GM12878 (cell line): ENCODE measurements at regions not wholly inside any gene's neighbourhood (a gene's known extent, or its start where the extent isn't known, plus 50 kb on each side); places are given as distances from the start of the nearest gene placed in this dataset.

Experiments
- ATAC-seq: fragments of 200-7000 bp; cut with Tn5 transposase; 3 replicates; pipeline ENCODE4 v1.9.1; 2020; ENCODE audit warnings: mild to moderate bottlenecking, moderate library complexity
- BruUV-seq: library from RNA; stranded (reverse); fragments of 400-500 nt; replicated peaks from 2 replicates; lab custom pipeline; 2021; lab: Mats Ljungman, UMichigan
- CTCF ChIA-PET: fragments of 300-600 bp; sonication (Branson Sonifier 250); formaldehyde crosslinking; extraction: SDS; loops from one replicate; lab custom pipeline; 2021; ENCODE audit warnings: inconsistent platforms; lab: Yijun Ruan, JAX
- POLR2A ChIA-PET: fragments of 350-600 bp; formaldehyde crosslinking; extraction: SDS; loops from one replicate; lab custom pipeline; 2021; ENCODE audit warnings: inconsistent platforms; lab: Charles Lee
- RAD21 ChIA-PET: fragments of 300-600 bp; sonication (Branson Sonifier 250); formaldehyde crosslinking; loops from one replicate; lab custom pipeline; 2023; ENCODE audit warnings: antibody characterized with exemption; ENCODE audit not compliant: unreplicated experiment; lab: Charles Lee
- SMC1A ChIA-PET: fragments of 300-600 bp; sonication (Branson Sonifier 250); formaldehyde crosslinking; loops from one replicate; lab custom pipeline; 2023; ENCODE audit not compliant: unreplicated experiment, uncharacterized antibody; lab: Charles Lee
- DNase-seq: peaks from one replicate; pipeline ENCODE4 v3.0.0-alpha.2; 2011; ENCODE audit warnings: low read depth, low spot score
- FAIRE-seq: peaks from 3 replicates; lab custom pipeline; 2011; peaks lifted over from hg19 to GRCh38; lab: Jason Lieb, UNC
- H2AFZ ChIP-seq: 2 replicates; pipeline ENCODE4 v1.6.0; 2011; ENCODE audit warnings: low read depth, low read length, control low read depth; ENCODE audit not compliant: control insufficient read depth
- H3K27ac ChIP-seq: 2 replicates; pipeline ENCODE4 v1.5.1; 2011; ENCODE audit warnings: control low read depth; ENCODE audit not compliant: control insufficient read depth, insufficient read depth
- H3K27me3 ChIP-seq, 2 experiments: replicated peaks in 1 of 2; 2 replicates each; pipeline versions ENCODE4 v1.6.0 to v1.6.1; 2011; ENCODE audit warnings: low read length in 1 of 2; ENCODE audit not compliant: control insufficient read depth in 2 of 2, insufficient read depth in 2 of 2
- H3K36me3 ChIP-seq, 2 experiments: 2 replicates each; pipeline ENCODE4 v1.5.1; 2011; ENCODE audit warnings: low read length in 1 of 2; ENCODE audit not compliant: control insufficient read depth in 2 of 2, insufficient read depth in 2 of 2
- H3K4me1 ChIP-seq: 2 replicates; pipeline ENCODE4 v1.6.1; 2011; ENCODE audit warnings: mild to moderate bottlenecking, low read length, moderate library complexity, mixed read lengths; ENCODE audit not compliant: control insufficient read depth, insufficient read depth
- H3K4me2 ChIP-seq: 2 replicates; pipeline ENCODE4 v1.6.0; 2011; ENCODE audit warnings: control low read depth; ENCODE audit not compliant: control insufficient read depth, insufficient read depth
- H3K4me3 ChIP-seq: fragments of 200-600 bp; sonication (generic); 2 replicates; pipeline ENCODE4 v1.5.1; 2016
- H3K79me2 ChIP-seq: 2 replicates; pipeline ENCODE4 v1.6.0; 2011; ENCODE audit warnings: low read length; ENCODE audit not compliant: control insufficient read depth, insufficient read depth
- H3K9ac ChIP-seq: 2 replicates; pipeline ENCODE4 v1.8.0; 2011; ENCODE audit warnings: low read length, control low read depth, mixed read lengths; ENCODE audit not compliant: control insufficient read depth, insufficient read depth
- H3K9me3 ChIP-seq: replicated peaks from 3 replicates; pipeline ENCODE4 v1.5.1; 2011; ENCODE audit warnings: mild to moderate bottlenecking, low read length; ENCODE audit not compliant: control insufficient read depth, insufficient read depth
- H4K20me1 ChIP-seq: 2 replicates; pipeline ENCODE4 v1.6.0; 2011; ENCODE audit not compliant: control insufficient read depth, insufficient read depth
- CEBPB ChIP-seq, 2 experiments: fragments of 150-350 bp in 1 of 2; IDR thresholded peaks; 2 replicates each; pipeline ENCODE4 v1.6.1; 2012 to 2014; ENCODE audit warnings: low read depth in 2 of 2, low read length in 2 of 2, borderline replicate concordance in 1 of 2, inconsistent platforms in 1 of 2
- HDAC6 ChIP-seq: fragments of 200-600 bp; sonication (generic); IDR thresholded peaks from one replicate; pipeline ENCODE4 v1.8.0; 2017; ENCODE audit warnings: antibody characterized with exemption; ENCODE audit not compliant: unreplicated experiment
- IKZF1 ChIP-seq: fragments of 450-650 bp; conservative IDR thresholded peaks from 2 replicates; pipeline ENCODE4 v1.6.1; 2017; ENCODE audit warnings: antibody characterized with exemption, mild to moderate bottlenecking
- KLF5 ChIP-seq: fragments of 450-650 bp; IDR thresholded peaks from 2 replicates; pipeline ENCODE4 v1.6.1; 2014; ENCODE audit warnings: mild to moderate bottlenecking; ENCODE audit not compliant: partially characterized antibody
- MAX ChIP-seq: IDR thresholded peaks from 2 replicates; pipeline ENCODE4 v1.6.1; 2012; ENCODE audit warnings: low read depth, low read length, improper control_type of control experiment
- MEF2B ChIP-seq: fragments of 450-650 bp; IDR thresholded peaks from 2 replicates; pipeline ENCODE4 v1.6.1; 2018; ENCODE audit warnings: mild to moderate bottlenecking, moderate library complexity; ENCODE audit not compliant: partially characterized antibody, poor library complexity, severe bottlenecking
- NFIC ChIP-seq: IDR thresholded peaks from 2 replicates; pipeline ENCODE4 v1.6.1; 2012; ENCODE audit warnings: low read depth, mild to moderate bottlenecking, inconsistent platforms, low read length, moderate library complexity
- NFYB ChIP-seq: IDR thresholded peaks from 2 replicates; pipeline ENCODE4 v1.6.1; 2011; ENCODE audit warnings: low read depth, mild to moderate bottlenecking, low read length, improper control_type of control experiment, moderate library complexity; ENCODE audit not compliant: insufficient read depth
- NR2C1 ChIP-seq: fragments of 450-650 bp; IDR thresholded peaks from 2 replicates; pipeline ENCODE4 v1.6.1; 2017; ENCODE audit warnings: antibody characterized with exemption, mild to moderate bottlenecking, moderate library complexity
- POLR2AphosphoS2 ChIP-seq: IDR thresholded peaks from 2 replicates; pipeline ENCODE4 v1.6.1; 2011; ENCODE audit warnings: low read depth, mild to moderate bottlenecking, low read length, improper control_type of control experiment, moderate library complexity
- POU2F2 ChIP-seq: IDR thresholded peaks from 3 replicates; pipeline ENCODE4 v1.6.1; 2011; ENCODE audit warnings: low read depth, mild to moderate bottlenecking, low read length, borderline replicate concordance
- RAD21 ChIP-seq: IDR thresholded peaks from 2 replicates; pipeline ENCODE4 v1.6.1; 2011; ENCODE audit warnings: mild to moderate bottlenecking, low read depth, low read length, moderate library complexity; ENCODE audit not compliant: insufficient read depth
- RCOR1 ChIP-seq: conservative IDR thresholded peaks from 2 replicates; pipeline ENCODE4 v1.6.1; 2012; ENCODE audit warnings: low read depth, low read length, improper control_type of control experiment
- RUNX3 ChIP-seq: IDR thresholded peaks from 2 replicates; pipeline ENCODE4 v1.6.1; 2012; ENCODE audit warnings: low read length, inconsistent platforms
- SIN3A ChIP-seq: IDR thresholded peaks from 2 replicates; pipeline ENCODE4 v1.6.1; 2012; ENCODE audit warnings: low read depth, low read length, improper control_type of control experiment
- SIX5 ChIP-seq: IDR thresholded peaks from 2 replicates; pipeline ENCODE4 v1.6.1; 2011; ENCODE audit warnings: mild to moderate bottlenecking, low read depth, low read length, moderate library complexity; ENCODE audit not compliant: severe bottlenecking
- SREBF2 ChIP-seq: IDR thresholded peaks from 2 replicates; pipeline ENCODE4 v1.6.1; 2012; ENCODE audit warnings: mild to moderate bottlenecking, low read length
- ZNF217 ChIP-seq: fragments of 450-650 bp; IDR thresholded peaks from 2 replicates; pipeline ENCODE4 v1.6.1; 2017; ENCODE audit warnings: antibody characterized with exemption, mild to moderate bottlenecking
- WGBS: methylation state at CpG from one replicate; pipeline ENCODE4 v1.1.6; 2016; ENCODE audit warnings: low lambda C conversion rate; ENCODE audit not compliant: insufficient replicate concordance, insufficient coverage; ENCODE audit errors: missing lambda C conversion rate; 5-methylcytosine and 5-hydroxymethylcytosine counted together
- in situ Hi-C: fragments of 300-500 bp; cut with MboI; formaldehyde crosslinking; loops from 9 replicates; pipeline ENCODE4 v1.14.3; 2018; ENCODE audit warnings: mixed read lengths
- intact Hi-C: fragments of 100-400 bp; cut with micrococcal nuclease; formaldehyde crosslinking; loops from one replicate; pipeline ENCODE4 v1.14.2; 2022; ENCODE audit not compliant: unreplicated experiment
- TF ChIP-seq, protein P1 (sequence below): fragments of 450-650 bp; IDR thresholded peaks from 2 replicates; pipeline ENCODE4 v1.6.1; 2016; ENCODE audit warnings: mild to moderate bottlenecking, moderate library complexity, borderline replicate concordance
- TF ChIP-seq, protein P2 (sequence below): IDR thresholded peaks from 2 replicates; pipeline ENCODE4 v1.6.1; 2011; ENCODE audit warnings: borderline replicate concordance, low read depth, mild to moderate bottlenecking, moderate library complexity, low read length; ENCODE audit not compliant: insufficient read depth, poor library complexity, severe bottlenecking

DNA sequence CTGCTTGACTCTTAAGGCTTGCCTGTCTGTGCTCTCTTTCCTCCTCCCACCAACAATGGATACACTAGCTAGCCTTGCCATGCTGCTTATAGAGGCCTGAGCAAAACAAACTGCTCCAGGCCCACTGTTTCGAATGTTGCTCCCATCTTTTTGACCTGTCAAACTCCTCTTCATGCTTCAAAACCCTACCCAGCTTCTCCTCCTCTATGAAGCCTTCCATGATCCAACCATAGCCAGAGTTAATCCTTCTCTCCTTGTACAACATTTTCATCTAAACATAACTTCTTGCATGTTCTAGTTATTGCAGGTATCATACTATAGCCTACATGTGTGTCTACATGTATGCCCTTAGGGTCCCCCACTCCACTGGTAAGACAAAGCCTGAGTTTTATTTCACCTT, 426.7 kb upstream of the MGMT start (continued):
- no peak for TF ChIP-seq HDAC6
- no peak for TF ChIP-seq POU2F2
- TF ChIP-seq MAX: no peak
- TF ChIP-seq, all 136 proteins: peak for 0

- POLR2A ChIA-PET: no interaction called here
- H3K79me2 ChIP-seq: no peaks in the 10 kb centered on the region
- no peaks in the 10 kb centered on the region for H3K36me3 ChIP-seq
- 38% methylated on average over 8 of the region's 9 CpGs for WGBS
- H3K27ac ChIP-seq: no peak overlapping the region
- no peak overlapping the region for H2AFZ ChIP-seq
- CTCF ChIA-PET: interaction anchor here (0.6 kb wide), 1 partner anchor 18 kb away, joined by 3 read pairs; no protein-coding TSS in a partner anchor
- no TSS peak for BruUV-seq
- no peak overlapping the region for H3K4me3 ChIP-seq
- H3K4me2 ChIP-seq: no peak overlapping the region
- no peaks in the 10 kb centered on the region for H3K9me3 ChIP-seq
- FAIRE-seq (no peak), DNase-seq (no peak), ATAC-seq (no peak)
- RAD21 ChIA-PET: no interaction called here
- H4K20me1 ChIP-seq: no peaks in the 10 kb centered on the region
- H3K4me1 ChIP-seq: no peaks in the 10 kb centered on the region
- SMC1A ChIA-PET: no interaction called here
- H3K9ac ChIP-seq: no peak overlapping the region
- H3K27me3 ChIP-seq: no peaks in the 10 kb centered on the region; a peak in 1 of 4 replicates
- intact Hi-C loops: no loop called here
- in situ Hi-C loops: loop anchor here (25.0 kb wide), 1 partner anchor 1070 kb away; the partner anchor contains the start of gene C10orf143
- TF ChIP-seq RUNX3: no peak
- no peak for TF ChIP-seq NR2C1
- no peak for TF ChIP-seq RCOR1
- no peak for TF ChIP-seq CEBPB (IDR thresholded peaks at IDR 0.05; ENCODE audit: borderline replicate concordance in 1 of 2, low read depth in 2 of 2, low read length in 2 of 2)
- TF ChIP-seq NFYB: no peak
- TF ChIP-seq SREBF2: no peak
- no peak for TF ChIP-seq NFIC
- no peak for TF ChIP-seq KLF5
- TF ChIP-seq, protein P1, sequence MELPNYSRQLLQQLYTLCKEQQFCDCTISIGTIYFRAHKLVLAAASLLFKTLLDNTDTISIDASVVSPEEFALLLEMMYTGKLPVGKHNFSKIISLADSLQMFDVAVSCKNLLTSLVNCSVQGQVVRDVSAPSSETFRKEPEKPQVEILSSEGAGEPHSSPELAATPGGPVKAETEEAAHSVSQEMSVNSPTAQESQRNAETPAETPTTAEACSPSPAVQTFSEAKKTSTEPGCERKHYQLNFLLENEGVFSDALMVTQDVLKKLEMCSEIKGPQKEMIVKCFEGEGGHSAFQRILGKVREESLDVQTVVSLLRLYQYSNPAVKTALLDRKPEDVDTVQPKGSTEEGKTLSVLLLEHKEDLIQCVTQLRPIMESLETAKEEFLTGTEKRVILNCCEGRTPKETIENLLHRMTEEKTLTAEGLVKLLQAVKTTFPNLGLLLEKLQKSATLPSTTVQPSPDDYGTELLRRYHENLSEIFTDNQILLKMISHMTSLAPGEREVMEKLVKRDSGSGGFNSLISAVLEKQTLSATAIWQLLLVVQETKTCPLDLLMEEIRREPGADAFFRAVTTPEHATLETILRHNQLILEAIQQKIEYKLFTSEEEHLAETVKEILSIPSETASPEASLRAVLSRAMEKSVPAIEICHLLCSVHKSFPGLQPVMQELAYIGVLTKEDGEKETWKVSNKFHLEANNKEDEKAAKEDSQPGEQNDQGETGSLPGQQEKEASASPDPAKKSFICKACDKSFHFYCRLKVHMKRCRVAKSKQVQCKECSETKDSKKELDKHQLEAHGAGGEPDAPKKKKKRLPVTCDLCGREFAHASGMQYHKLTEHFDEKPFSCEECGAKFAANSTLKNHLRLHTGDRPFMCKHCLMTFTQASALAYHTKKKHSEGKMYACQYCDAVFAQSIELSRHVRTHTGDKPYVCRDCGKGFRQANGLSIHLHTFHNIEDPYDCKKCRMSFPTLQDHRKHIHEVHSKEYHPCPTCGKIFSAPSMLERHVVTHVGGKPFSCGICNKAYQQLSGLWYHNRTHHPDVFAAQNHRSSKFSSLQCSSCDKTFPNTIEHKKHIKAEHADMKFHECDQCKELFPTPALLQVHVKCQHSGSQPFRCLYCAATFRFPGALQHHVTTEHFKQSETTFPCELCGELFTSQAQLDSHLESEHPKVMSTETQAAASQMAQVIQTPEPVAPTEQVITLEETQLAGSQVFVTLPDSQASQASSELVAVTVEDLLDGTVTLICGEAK: no peak
- TF ChIP-seq POLR2AphosphoS2: no peak
- TF ChIP-seq ZNF217: no peak
- no peak for TF ChIP-seq MEF2B
- no peak for TF ChIP-seq RAD21
- no peak for TF ChIP-seq IKZF1
- TF ChIP-seq, protein P2, sequence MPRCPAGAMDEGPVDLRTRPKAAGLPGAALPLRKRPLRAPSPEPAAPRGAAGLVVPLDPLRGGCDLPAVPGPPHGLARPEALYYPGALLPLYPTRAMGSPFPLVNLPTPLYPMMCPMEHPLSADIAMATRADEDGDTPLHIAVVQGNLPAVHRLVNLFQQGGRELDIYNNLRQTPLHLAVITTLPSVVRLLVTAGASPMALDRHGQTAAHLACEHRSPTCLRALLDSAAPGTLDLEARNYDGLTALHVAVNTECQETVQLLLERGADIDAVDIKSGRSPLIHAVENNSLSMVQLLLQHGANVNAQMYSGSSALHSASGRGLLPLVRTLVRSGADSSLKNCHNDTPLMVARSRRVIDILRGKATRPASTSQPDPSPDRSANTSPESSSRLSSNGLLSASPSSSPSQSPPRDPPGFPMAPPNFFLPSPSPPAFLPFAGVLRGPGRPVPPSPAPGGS: no peak
- no peak for TF ChIP-seq SIX5
- no peak for TF ChIP-seq SIN3A
These were observed 425.1 kb upstream of the MGMT start for GRCh38 chr10:129041916-129042315.
